ENCODE measurements at regions not wholly inside any gene's neighbourhood (a gene's known extent, or its start where the extent isn't known, plus 50 kb on each side); places are given as distances from the start of the nearest gene placed in this dataset.

DNA sequence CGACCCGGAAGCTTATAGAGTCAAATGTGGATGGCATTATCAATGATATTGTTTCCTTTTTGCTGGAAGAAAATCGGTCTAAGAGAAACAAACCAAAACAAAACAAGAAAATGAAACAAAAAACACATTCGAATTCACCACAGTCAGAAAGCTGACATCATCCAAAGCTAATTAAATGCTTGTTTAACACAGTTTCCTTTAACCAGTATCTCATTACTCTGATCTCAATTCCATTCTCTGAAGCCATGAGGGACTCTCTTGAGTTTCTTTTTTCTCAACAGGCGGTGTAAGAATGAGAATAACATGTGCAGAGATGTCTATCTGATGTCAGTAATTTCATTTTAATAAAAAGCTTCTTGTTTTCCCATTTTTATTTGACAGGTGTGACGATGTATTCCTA is 1448.3 kb upstream of the DDX18 start:
- TF ChIP-seq, protein P1, sequence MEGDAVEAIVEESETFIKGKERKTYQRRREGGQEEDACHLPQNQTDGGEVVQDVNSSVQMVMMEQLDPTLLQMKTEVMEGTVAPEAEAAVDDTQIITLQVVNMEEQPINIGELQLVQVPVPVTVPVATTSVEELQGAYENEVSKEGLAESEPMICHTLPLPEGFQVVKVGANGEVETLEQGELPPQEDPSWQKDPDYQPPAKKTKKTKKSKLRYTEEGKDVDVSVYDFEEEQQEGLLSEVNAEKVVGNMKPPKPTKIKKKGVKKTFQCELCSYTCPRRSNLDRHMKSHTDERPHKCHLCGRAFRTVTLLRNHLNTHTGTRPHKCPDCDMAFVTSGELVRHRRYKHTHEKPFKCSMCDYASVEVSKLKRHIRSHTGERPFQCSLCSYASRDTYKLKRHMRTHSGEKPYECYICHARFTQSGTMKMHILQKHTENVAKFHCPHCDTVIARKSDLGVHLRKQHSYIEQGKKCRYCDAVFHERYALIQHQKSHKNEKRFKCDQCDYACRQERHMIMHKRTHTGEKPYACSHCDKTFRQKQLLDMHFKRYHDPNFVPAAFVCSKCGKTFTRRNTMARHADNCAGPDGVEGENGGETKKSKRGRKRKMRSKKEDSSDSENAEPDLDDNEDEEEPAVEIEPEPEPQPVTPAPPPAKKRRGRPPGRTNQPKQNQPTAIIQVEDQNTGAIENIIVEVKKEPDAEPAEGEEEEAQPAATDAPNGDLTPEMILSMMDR (IDR thresholded peaks at IDR 0.05; ENCODE audit: low read depth, low read length, missing input control): no peak
- TF ChIP-seq, protein P2, sequence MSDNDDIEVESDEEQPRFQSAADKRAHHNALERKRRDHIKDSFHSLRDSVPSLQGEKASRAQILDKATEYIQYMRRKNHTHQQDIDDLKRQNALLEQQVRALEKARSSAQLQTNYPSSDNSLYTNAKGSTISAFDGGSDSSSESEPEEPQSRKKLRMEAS (IDR thresholded peaks at IDR 0.05): no peak
